PC-9 (cell line): ENCODE measurements at regions not wholly inside any gene's neighbourhood (a gene's known extent, or its start where the extent isn't known, plus 50 kb on each side); places are given as distances from the start of the nearest gene placed in this dataset.

Source experiments
- BruUV-seq: library from RNA; stranded (reverse); fragments of 400-500 nt; replicated peaks from 2 replicates; lab custom pipeline; 2021; lab: Mats Ljungman, UMichigan
- CTCF ChIA-PET: fragments of 300-600 bp; sonication (Branson Sonifier 250); formaldehyde crosslinking; loops from one replicate; lab custom pipeline; 2022; ENCODE audit warnings: antibody characterized with exemption; lab: Charles Lee
- POLR2A ChIA-PET: fragments of 300-600 bp; sonication (Branson Sonifier 250); formaldehyde crosslinking; loops from one replicate; lab custom pipeline; 2022; ENCODE audit warnings: antibody characterized with exemption; ENCODE audit not compliant: unreplicated experiment; lab: Charles Lee
- DNase-seq, 2 experiments: peaks; one replicate each; pipeline versions ENCODE4 v3.0.0 to v3.0.0-alpha.2; 2015 to 2022; ENCODE audit warnings: mixed read lengths in 1 of 2
- H2AFZ ChIP-seq: fragments of 200-600 bp; sonication (generic); 2 replicates; pipeline ENCODE4 v1.8.1; 2017; ENCODE audit warnings: antibody characterized with exemption
- H3F3A ChIP-seq: fragments of 200-600 bp; sonication (generic); 2 replicates; pipeline ENCODE4 v1.8.1; 2017; ENCODE audit warnings: antibody characterized with exemption, mild to moderate bottlenecking, low read depth; ENCODE audit not compliant: insufficient read depth
- H3K27ac ChIP-seq: fragments of 200-600 bp; sonication (generic); 2 replicates; pipeline ENCODE4 v1.6.1; 2016; ENCODE audit warnings: mixed run types
- H3K27me3 ChIP-seq: fragments of 200-600 bp; sonication (generic); 2 replicates; pipeline ENCODE4 v1.6.1; 2016; ENCODE audit warnings: low read depth, mixed run types; ENCODE audit not compliant: insufficient read depth
- H3K36me3 ChIP-seq: fragments of 200-600 bp; sonication (generic); 2 replicates; pipeline ENCODE4 v1.6.1; 2016; ENCODE audit warnings: low read depth, mixed run types
- H3K4me1 ChIP-seq: fragments of 200-600 bp; sonication (generic); replicated peaks from 2 replicates; pipeline ENCODE4 v1.6.1; 2016; ENCODE audit warnings: mixed run types; ENCODE audit not compliant: insufficient read depth
- H3K4me2 ChIP-seq: fragments of 200-600 bp; sonication (generic); 2 replicates; pipeline ENCODE4 v1.6.1; 2017; ENCODE audit warnings: mixed run types
- H3K4me3 ChIP-seq: fragments of 200-600 bp; sonication (generic); 2 replicates; pipeline ENCODE4 v1.6.1; 2016; ENCODE audit warnings: mixed run types
- H3K79me2 ChIP-seq: fragments of 200-600 bp; sonication (generic); 2 replicates; pipeline ENCODE4 v1.6.1; 2017; ENCODE audit warnings: low read depth, mixed run types
- H3K9me2 ChIP-seq: fragments of 200-600 bp; sonication (generic); 2 replicates; pipeline ENCODE4 v1.8.1; 2017; ENCODE audit warnings: mild to moderate bottlenecking; ENCODE audit not compliant: insufficient read depth
- H3K9me3 ChIP-seq: fragments of 200-600 bp; sonication (generic); 2 replicates; pipeline ENCODE4 v1.8.1; 2016; ENCODE audit warnings: low read depth; ENCODE audit not compliant: insufficient read depth
- H4K20me1 ChIP-seq: fragments of 200-600 bp; sonication (generic); 2 replicates; pipeline ENCODE4 v1.8.1; 2017; ENCODE audit not compliant: insufficient read depth
- EZH2 ChIP-seq: fragments of 200-600 bp; sonication (generic); IDR thresholded peaks from 2 replicates; pipeline ENCODE4 v1.8.0; 2017; ENCODE audit warnings: antibody characterized with exemption, low read depth
- intact Hi-C: fragments of 100-400 bp; cut with micrococcal nuclease; formaldehyde crosslinking; loops from one replicate; pipeline ENCODE4 v1.10.0; 2022; ENCODE audit not compliant: unreplicated experiment
- TF ChIP-seq, protein P1 (sequence below): fragments of 200-600 bp; sonication (generic); conservative IDR thresholded peaks from 2 replicates; pipeline ENCODE4 v1.6.1; 2017; ENCODE audit warnings: mixed run types, antibody characterized with exemption, mild to moderate bottlenecking, moderate library complexity

GRCh38 chr5:58274191-58274590 is 185.7 kb downstream of the PLK2 start:
- H3K4me2 ChIP-seq: no peak overlapping the region
- H2AFZ ChIP-seq: no peak overlapping the region
- ChIA-PET CTCF (no interaction called here), POLR2A (interaction anchor here (0.7 kb wide), 2 partner anchors 86 to 384 kb away, joined by 4 to 10 read pairs; no protein-coding TSS in a partner anchor)
- H3K9me2 ChIP-seq: no peaks in the 10 kb centered on the region
- TF ChIP-seq, protein P1, sequence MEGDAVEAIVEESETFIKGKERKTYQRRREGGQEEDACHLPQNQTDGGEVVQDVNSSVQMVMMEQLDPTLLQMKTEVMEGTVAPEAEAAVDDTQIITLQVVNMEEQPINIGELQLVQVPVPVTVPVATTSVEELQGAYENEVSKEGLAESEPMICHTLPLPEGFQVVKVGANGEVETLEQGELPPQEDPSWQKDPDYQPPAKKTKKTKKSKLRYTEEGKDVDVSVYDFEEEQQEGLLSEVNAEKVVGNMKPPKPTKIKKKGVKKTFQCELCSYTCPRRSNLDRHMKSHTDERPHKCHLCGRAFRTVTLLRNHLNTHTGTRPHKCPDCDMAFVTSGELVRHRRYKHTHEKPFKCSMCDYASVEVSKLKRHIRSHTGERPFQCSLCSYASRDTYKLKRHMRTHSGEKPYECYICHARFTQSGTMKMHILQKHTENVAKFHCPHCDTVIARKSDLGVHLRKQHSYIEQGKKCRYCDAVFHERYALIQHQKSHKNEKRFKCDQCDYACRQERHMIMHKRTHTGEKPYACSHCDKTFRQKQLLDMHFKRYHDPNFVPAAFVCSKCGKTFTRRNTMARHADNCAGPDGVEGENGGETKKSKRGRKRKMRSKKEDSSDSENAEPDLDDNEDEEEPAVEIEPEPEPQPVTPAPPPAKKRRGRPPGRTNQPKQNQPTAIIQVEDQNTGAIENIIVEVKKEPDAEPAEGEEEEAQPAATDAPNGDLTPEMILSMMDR: no peak
- TF ChIP-seq EZH2: no peak
- H3K27me3 ChIP-seq: no peaks in the 10 kb centered on the region
- H3K36me3 ChIP-seq: no peaks in the 10 kb centered on the region
- H3K79me2 ChIP-seq: no peaks in the 10 kb centered on the region
- no TSS peak for BruUV-seq
- DNase-seq: no peak
- no peak overlapping the region for H3K4me3 ChIP-seq
- intact Hi-C loops: no loop called here
- H3K4me1 ChIP-seq: no peaks in the 10 kb centered on the region
- H3F3A ChIP-seq: no peaks in the 10 kb centered on the region
- no peaks in the 10 kb centered on the region for H4K20me1 ChIP-seq
- no peaks in the 10 kb centered on the region; the same call in 1 of the 2 replicates for H3K9me3 ChIP-seq
- no peak overlapping the region for H3K27ac ChIP-seq

GRCh38 chr5:58273711-58274110 is 186.2 kb downstream of the PLK2 start:
- no peak for DNase-seq
- Histone ChIP-seq H3K4me3 (no peak overlapping the region), H3F3A (no peaks in the 10 kb centered on the region), H3K4me2 (no peak overlapping the region), H3K4me1 (no peaks in the 10 kb centered on the region), H3K27me3 (no peaks in the 10 kb centered on the region), H3K79me2 (no peaks in the 10 kb centered on the region), H3K9me2 (no peaks in the 10 kb centered on the region), H3K36me3 (no peaks in the 10 kb centered on the region), H4K20me1 (no peaks in the 10 kb centered on the region), H2AFZ (no peak overlapping the region), H3K27ac (no peak overlapping the region), H3K9me3 (no peaks in the 10 kb centered on the region; the same call in 1 of the 2 replicates)
- TF ChIP-seq EZH2: no peak
- TF ChIP-seq, protein P1: no peak
- no TSS peak for BruUV-seq
- CTCF ChIA-PET: no interaction called here
- intact Hi-C loops: no loop called here
- POLR2A ChIA-PET: interaction anchor here (0.7 kb wide), 2 partner anchors 85 to 384 kb away, joined by 4 to 10 read pairs; no protein-coding TSS in a partner anchor

DNA sequence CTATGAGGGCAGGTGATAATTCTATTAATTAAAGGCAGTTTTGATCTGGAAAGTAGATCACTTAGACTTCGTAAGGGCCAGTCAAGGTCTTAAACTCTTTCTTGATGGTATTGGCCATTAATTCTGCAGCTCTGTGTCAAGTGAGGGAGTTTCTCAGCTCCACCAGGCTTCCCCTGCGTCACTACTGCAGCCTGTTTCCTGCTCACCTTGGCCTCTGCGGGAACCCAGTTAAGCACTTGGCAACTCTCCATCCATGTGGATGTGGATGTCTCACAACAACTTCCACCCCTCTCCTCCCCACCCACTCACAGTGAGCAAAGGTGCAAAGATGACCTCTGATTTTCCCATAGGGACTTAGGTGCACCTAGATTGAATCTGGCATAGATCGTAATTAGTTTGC is 191.6 kb downstream of the PLK2 start:
- Histone ChIP-seq H3K4me1 (0 out of 2 replicates have a peak, but pooled peaks cover 9% of the 10 kb centered on the region), H3K27ac (no peak overlapping the region), H3K79me2 (no peaks in the 10 kb centered on the region), H3K4me3 (no peak overlapping the region), H3F3A (no peaks in the 10 kb centered on the region), H3K27me3 (no peaks in the 10 kb centered on the region), H3K4me2 (no peak overlapping the region), H3K9me3 (no peaks in the 10 kb centered on the region; the same call in 1 of the 2 replicates), H3K36me3 (no peaks in the 10 kb centered on the region), H2AFZ (no peak overlapping the region), H3K9me2 (no peaks in the 10 kb centered on the region), H4K20me1 (no peaks in the 10 kb centered on the region)
- ChIA-PET CTCF (no interaction called here), POLR2A (no interaction called here)
- no peak for TF ChIP-seq EZH2
- TF ChIP-seq, protein P1: no peak
- BruUV-seq: no TSS peak
- DNase-seq: no peak
- intact Hi-C loops: no loop called here
